Panc1 (cell line): ENCODE measurements at regions not wholly inside any gene's neighbourhood (a gene's known extent, or its start where the extent isn't known, plus 50 kb on each side); places are given as distances from the start of the nearest gene placed in this dataset.

Experiments used
- CTCF ChIP-seq: fragments of 450-650 bp; IDR thresholded peaks from 2 replicates; pipeline ENCODE4 v1.5.1; 2017; ENCODE audit warnings: mild to moderate bottlenecking
- POLR2AphosphoS5 ChIP-seq: IDR thresholded peaks from 2 replicates; pipeline ENCODE4 v1.6.1; 2012; ENCODE audit warnings: mild to moderate bottlenecking, low read depth, low read length, moderate library complexity
- TF ChIP-seq, protein P1 (sequence below), 2 experiments: IDR thresholded peaks; 2 replicates each; pipeline ENCODE4 v1.6.1; 2011 to 2012; ENCODE audit warnings: low read depth in 2 of 2, control low read depth in 1 of 2, low read length in 1 of 2, mild to moderate bottlenecking in 1 of 2, moderate library complexity in 1 of 2; ENCODE audit not compliant: insufficient read depth in 1 of 2

GRCh38 chr20:51253280-51253679 lies 230.4 kb upstream of the KCNG1 start:
- TF ChIP-seq CTCF: no peak
- TF ChIP-seq, protein P1, sequence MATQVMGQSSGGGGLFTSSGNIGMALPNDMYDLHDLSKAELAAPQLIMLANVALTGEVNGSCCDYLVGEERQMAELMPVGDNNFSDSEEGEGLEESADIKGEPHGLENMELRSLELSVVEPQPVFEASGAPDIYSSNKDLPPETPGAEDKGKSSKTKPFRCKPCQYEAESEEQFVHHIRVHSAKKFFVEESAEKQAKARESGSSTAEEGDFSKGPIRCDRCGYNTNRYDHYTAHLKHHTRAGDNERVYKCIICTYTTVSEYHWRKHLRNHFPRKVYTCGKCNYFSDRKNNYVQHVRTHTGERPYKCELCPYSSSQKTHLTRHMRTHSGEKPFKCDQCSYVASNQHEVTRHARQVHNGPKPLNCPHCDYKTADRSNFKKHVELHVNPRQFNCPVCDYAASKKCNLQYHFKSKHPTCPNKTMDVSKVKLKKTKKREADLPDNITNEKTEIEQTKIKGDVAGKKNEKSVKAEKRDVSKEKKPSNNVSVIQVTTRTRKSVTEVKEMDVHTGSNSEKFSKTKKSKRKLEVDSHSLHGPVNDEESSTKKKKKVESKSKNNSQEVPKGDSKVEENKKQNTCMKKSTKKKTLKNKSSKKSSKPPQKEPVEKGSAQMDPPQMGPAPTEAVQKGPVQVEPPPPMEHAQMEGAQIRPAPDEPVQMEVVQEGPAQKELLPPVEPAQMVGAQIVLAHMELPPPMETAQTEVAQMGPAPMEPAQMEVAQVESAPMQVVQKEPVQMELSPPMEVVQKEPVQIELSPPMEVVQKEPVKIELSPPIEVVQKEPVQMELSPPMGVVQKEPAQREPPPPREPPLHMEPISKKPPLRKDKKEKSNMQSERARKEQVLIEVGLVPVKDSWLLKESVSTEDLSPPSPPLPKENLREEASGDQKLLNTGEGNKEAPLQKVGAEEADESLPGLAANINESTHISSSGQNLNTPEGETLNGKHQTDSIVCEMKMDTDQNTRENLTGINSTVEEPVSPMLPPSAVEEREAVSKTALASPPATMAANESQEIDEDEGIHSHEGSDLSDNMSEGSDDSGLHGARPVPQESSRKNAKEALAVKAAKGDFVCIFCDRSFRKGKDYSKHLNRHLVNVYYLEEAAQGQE (IDR thresholded peaks at IDR 0.05; ENCODE audit: insufficient read depth in 1 of 2, low read depth in 2 of 2, low read length in 1 of 2): no peak
- no peak for TF ChIP-seq POLR2AphosphoS5
